GM10266 (cell line): ENCODE measurements at regions not wholly inside any gene's neighbourhood (a gene's known extent, or its start where the extent isn't known, plus 50 kb on each side); places are given as distances from the start of the nearest gene placed in this dataset.

ENCODE experiments used
- DNase-seq: peaks from one replicate; pipeline ENCODE4 v3.0.0; 2012; ENCODE audit errors: extremely low spot score
- CTCF ChIP-seq: IDR thresholded peaks from 2 replicates; pipeline ENCODE4 v1.5.1; 2012; ENCODE audit warnings: mild to moderate bottlenecking, low read depth; ENCODE audit not compliant: control insufficient read depth, insufficient read depth; ENCODE audit errors: missing control alignments

DNA sequence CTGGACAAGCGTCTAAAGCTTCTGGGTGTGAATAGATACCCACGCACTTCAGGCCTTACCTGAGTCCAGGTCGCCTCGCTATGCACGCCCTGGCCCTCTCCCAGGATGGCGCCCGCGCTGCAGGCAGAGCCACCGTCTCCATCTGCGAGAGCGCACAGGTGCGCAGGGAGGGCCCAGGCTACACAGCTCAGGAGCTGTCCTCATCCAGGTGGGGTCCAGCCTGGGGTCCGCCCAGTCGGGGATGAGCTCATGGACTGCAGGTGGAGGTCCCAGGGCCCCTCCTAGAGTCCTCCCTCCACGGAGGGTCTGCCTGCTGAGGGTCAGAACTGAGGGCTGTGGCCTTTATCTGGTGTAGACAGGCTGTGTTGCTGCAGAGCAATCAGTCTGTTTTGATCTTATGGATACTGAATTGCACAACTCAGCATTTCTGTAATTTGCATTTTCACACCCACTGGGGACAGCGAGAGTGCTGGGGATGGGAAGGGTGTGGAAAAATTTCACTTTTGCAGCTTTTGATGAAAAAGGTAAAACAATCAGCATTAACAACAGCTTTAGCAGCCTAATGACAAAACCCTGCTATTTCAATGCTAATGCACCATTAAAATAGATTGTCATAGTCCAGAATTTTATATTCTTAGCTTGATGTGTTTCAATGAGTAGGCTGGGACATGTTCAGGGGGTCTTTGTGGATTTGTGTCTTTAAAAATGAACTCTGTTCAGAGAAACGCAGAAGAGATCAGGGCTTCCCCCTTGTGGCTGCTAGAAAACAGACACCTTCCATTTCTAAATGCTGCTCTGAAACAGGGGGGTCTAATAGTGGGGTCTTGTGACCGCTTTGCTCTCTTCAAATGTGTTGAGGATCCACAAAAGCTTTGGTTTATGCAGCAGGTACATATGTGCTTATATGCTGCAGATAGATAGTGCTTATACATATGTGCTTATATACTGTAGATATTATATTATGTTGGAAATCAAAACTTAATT, 77.8 kb upstream of the PHACTR3 start:
- DNase-seq, result no peak
- peak; percentile 18 for TF ChIP-seq CTCF

- no peak for TF ChIP-seq CTCF
These were observed 73.6 kb upstream of the PHACTR3 start for GRCh38 chr20:59530782-59531181.

GRCh38 chr20:59537991-59538390, 66.3 kb upstream of the PHACTR3 start:
- no peak for TF ChIP-seq CTCF

More at GRCh38 chr20:59530782-59531181, 73.6 kb upstream of the PHACTR3 start:
- DNase-seq, result no peak

GRCh38 chr20:59547596-59547995, 56.7 kb upstream of the PHACTR3 start:
- no peak for DNase-seq
- TF ChIP-seq CTCF, result no peak

More at GRCh38 chr20:59537991-59538390, 66.3 kb upstream of the PHACTR3 start:
- DNase-seq, result no peak
